ENCODE measurements at regions not wholly inside any gene's neighbourhood (a gene's known extent, or its start where the extent isn't known, plus 50 kb on each side); places are given as distances from the start of the nearest gene placed in this dataset.

- TF ChIP-seq CTCF (IDR thresholded peaks at IDR 0.05) (no peak), EP300 (IDR thresholded peaks at IDR 0.05) (no peak)
These were observed 440.4 kb upstream of the GHITM start for GRCh38 chr10:83698899-83699298.
